ENCODE measurements at regions not wholly inside any gene's neighbourhood (a gene's known extent, or its start where the extent isn't known, plus 50 kb on each side); places are given as distances from the start of the nearest gene placed in this dataset.

DNA sequence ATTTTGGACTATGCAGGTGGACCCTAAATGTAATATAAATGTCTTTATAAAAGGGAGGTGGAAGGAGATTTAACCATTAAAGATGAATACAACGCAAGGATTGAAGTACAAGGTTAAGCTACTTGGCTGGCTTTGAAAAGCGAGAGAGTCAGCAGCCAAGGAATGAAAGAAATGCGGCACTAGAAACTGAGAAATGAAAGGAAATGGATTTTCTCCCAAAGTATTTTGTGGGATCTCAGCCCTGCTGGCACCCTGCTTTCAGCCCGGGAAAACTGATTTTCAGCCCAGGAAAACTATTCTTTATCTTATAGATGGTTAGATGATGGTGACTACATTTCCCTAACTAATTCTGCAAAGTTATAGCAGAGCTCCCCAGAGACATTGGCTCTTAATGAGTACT lies 1349.6 kb upstream of the C9orf72 start:
- WGBS, 2 donors: 60 to 69% methylated on average over 4 of the region's 4 CpGs
- DNase-seq: no peak

DNA sequence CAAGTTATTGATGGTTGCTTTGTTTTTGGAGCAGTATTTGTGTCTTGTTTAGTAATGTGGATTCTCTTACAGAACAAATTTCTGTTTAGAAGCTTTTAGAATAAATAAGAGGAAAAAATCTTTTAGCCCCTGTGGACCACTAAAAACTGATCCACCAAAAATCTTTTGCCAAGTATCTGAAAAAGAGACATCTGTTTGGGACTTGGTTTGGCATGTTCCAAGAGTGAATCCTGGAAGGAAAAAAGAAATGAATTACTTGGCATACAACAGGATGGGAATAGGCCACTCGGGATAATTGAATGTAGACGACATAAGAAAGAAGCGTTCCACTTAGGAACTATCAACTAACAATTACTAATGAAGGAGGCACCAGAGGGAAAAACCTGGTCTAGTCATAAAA lies 1350.1 kb upstream of the C9orf72 start:
- Histone ChIP-seq H3K9me3 (no peaks in the 10 kb centered on the region), H3K27ac (no peak overlapping the region), H3K36me3 (ENCODE audit: low read depth, missing control alignments) (no peaks in the 10 kb centered on the region), H3K27me3 (no peaks in the 10 kb centered on the region), H3K4me1 (no peaks in the 10 kb centered on the region), H3K4me3 (no peak overlapping the region)
- TF ChIP-seq, protein P1, sequence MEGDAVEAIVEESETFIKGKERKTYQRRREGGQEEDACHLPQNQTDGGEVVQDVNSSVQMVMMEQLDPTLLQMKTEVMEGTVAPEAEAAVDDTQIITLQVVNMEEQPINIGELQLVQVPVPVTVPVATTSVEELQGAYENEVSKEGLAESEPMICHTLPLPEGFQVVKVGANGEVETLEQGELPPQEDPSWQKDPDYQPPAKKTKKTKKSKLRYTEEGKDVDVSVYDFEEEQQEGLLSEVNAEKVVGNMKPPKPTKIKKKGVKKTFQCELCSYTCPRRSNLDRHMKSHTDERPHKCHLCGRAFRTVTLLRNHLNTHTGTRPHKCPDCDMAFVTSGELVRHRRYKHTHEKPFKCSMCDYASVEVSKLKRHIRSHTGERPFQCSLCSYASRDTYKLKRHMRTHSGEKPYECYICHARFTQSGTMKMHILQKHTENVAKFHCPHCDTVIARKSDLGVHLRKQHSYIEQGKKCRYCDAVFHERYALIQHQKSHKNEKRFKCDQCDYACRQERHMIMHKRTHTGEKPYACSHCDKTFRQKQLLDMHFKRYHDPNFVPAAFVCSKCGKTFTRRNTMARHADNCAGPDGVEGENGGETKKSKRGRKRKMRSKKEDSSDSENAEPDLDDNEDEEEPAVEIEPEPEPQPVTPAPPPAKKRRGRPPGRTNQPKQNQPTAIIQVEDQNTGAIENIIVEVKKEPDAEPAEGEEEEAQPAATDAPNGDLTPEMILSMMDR (IDR thresholded peaks at IDR 0.05): no peak
- TF ChIP-seq POLR2A (IDR thresholded peaks at IDR 0.05): no peak
- DNase-seq: no peak
- WGBS, 2 donors: 42 to 67% methylated on average over 3 of the region's 3 CpGs
- intact Hi-C loops (cut with DNase I; ENCODE audit: low total_unique reads): no loop called here

More for the DNA sequence above, 1349.6 kb upstream of the C9orf72 start:
- Histone ChIP-seq H3K27me3 (no peaks in the 10 kb centered on the region), H3K4me1 (no peaks in the 10 kb centered on the region), H3K36me3 (ENCODE audit: low read depth, missing control alignments) (no peaks in the 10 kb centered on the region), H3K9me3 (no peaks in the 10 kb centered on the region), H3K4me3 (no peak overlapping the region), H3K27ac (no peak overlapping the region)
- no peak for TF ChIP-seq POLR2A (IDR thresholded peaks at IDR 0.05)
- TF ChIP-seq, protein P1 (IDR thresholded peaks at IDR 0.05): no peak
- intact Hi-C loops (cut with DNase I; ENCODE audit: low total_unique reads): no loop called here

DNA sequence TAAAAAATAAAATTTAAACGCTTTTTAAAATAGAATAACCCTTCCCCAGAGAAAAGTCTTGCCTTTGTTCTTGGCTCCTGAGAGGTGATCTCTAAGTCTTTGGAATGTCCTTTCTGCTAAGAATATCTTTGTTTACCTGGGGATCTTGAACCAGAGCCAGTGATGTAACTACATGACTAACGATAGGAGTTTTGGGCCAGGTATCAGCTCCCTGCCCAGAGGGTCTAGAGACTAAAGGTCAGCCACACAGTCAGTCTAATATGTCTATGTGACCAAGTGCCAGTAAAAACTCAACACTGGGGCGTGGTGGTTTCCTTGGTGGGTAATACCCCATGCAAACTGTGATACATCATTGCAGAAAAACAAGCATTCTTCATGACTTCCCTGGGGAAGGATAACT lies 1351.9 kb upstream of the C9orf72 start:
- TF ChIP-seq POLR2A (IDR thresholded peaks at IDR 0.05): no peak
- TF ChIP-seq, protein P1 (IDR thresholded peaks at IDR 0.05): no peak
- H3K36me3 ChIP-seq (ENCODE audit: low read depth, missing control alignments): no peaks in the 10 kb centered on the region
- no peaks in the 10 kb centered on the region for H3K27me3 ChIP-seq
- no peak overlapping the region for H3K4me3 ChIP-seq
- intact Hi-C loops (cut with DNase I; ENCODE audit: low total_unique reads): no loop called here
- no peak overlapping the region for H3K27ac ChIP-seq
- H3K4me1 ChIP-seq: no peaks in the 10 kb centered on the region
- DNase-seq: no peak
- no peaks in the 10 kb centered on the region for H3K9me3 ChIP-seq
- 70 to 71% methylated on average over 3 of the region's 3 CpGs for WGBS, 2 donors

DNA sequence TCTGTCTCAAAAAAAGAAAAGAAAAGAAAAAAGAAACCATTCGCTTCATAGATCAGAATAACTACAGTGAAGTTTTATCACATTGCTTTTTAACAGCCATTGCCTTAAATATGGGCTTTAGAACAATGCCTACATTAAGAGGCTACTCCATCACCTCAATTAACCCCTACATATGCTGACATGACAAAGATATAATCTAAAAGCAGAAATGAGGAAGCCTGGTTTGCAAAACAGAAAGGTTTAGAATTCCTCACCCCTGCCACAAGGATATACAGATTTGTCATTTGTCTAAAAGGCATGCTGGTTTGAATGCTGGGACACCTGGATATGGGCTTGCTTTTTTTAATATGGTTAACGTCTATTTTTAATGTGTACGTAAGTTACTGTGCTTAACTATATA lies 1353.0 kb upstream of the C9orf72 start:
- TF ChIP-seq, protein P1 (IDR thresholded peaks at IDR 0.05): no peak
- no peak for TF ChIP-seq POLR2A (IDR thresholded peaks at IDR 0.05)
- Histone ChIP-seq H3K9me3 (no peaks in the 10 kb centered on the region), H3K4me3 (no peak overlapping the region), H3K27ac (no peak overlapping the region), H3K27me3 (no peaks in the 10 kb centered on the region), H3K4me1 (no peaks in the 10 kb centered on the region), H3K36me3 (ENCODE audit: low read depth, missing control alignments) (no peaks in the 10 kb centered on the region)
- intact Hi-C loops (cut with DNase I; ENCODE audit: low total_unique reads): no loop called here
- WGBS, 2 donors: 89 to 93% methylated on average over 3 of the region's 3 CpGs
- no peak for DNase-seq

DNA sequence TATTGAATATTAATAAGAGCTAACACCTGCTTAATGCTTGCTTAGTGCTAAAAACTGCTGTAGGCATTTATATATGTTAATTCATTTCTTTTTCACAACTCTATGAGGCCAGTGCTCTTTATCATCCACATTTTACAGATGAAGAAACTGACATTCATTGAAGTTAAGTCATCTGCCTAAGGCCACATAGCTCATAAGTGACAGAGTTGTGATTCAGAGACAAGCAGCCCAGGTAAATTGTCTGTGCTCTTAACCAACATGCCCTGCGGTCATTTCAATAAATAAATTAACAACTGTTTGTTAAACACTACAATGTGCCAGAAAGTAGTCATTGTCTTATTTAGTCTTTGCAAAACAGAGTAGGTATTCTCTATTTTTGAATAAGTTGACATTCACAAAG lies 1354.4 kb upstream of the C9orf72 start:
- no peak for TF ChIP-seq POLR2A (IDR thresholded peaks at IDR 0.05)
- TF ChIP-seq, protein P1 (IDR thresholded peaks at IDR 0.05): no peak
- no peak for DNase-seq
- Histone ChIP-seq H3K4me3 (no peak overlapping the region), H3K4me1 (no peaks in the 10 kb centered on the region), H3K27me3 (no peaks in the 10 kb centered on the region), H3K9me3 (no peaks in the 10 kb centered on the region), H3K36me3 (ENCODE audit: low read depth, missing control alignments) (no peaks in the 10 kb centered on the region), H3K27ac (no peak overlapping the region)
- WGBS, 2 donors: 95 to 96% methylated on average over 1 of the region's 1 CpG
- intact Hi-C loops (cut with DNase I; ENCODE audit: low total_unique reads): no loop called here

Measured in testis (tissue), 2 donors.